HG03558 (cell line): ENCODE measurements at regions not wholly inside any gene's neighbourhood (a gene's known extent, or its start where the extent isn't known, plus 50 kb on each side); places are given as distances from the start of the nearest gene placed in this dataset.

Experiments
- ATAC-seq: cut with Tn5 transposase; IDR thresholded peaks from one replicate; pipeline ENCODE4 v1.9.1; 2021; ENCODE audit warnings: moderate number of reproducible peaks; ENCODE audit not compliant: unreplicated experiment; ENCODE audit errors: extremely low read depth

- ATAC-seq, result no peak
These were observed 715.3 kb downstream of the NR2F2 start for GRCh38 chr15:97045666-97046421.

DNA sequence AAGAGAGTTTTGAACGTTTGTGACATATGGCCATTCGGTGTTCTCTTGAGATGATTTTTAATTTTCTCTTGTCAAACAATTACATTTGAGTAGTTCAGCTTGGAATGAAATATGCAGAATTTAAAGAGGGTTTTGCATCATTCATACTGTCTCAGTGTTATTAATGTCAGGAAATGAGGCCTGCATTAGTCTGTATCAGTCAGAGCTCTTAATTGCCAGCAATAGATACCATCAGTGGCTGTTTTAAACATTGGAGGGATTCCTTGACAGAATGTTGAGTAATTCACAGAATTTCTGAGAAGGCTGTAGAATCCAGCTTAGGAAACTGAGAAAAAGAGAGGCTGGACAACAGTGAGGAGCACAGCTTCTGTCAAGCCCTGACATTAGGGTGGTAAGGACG, 722.0 kb downstream of the NR2F2 start:
- ATAC-seq, result no peak

DNA sequence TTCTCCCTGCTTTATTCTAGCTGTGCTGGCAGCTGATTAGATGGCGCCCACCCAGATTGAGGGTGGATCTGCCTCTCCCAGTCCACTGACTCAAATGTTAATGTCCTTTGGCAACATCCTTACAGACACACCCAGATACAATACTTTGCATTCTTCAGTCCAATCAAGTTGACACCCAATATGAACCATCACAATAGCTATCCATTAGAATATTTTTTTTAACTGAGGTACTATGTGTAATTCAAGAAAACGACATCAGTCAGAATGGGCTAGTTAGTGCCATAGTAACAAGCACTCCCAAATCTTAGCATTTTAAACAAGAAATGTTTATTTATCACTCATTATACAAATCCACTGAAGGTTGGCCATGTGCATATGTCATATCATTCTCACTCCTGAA, 723.1 kb downstream of the NR2F2 start:
- no peak for ATAC-seq

- no peak for ATAC-seq
These were observed 727.0 kb downstream of the NR2F2 start for GRCh38 chr15:97057503-97057902.

GRCh38 chr15:97059281-97059680, 728.8 kb downstream of the NR2F2 start:
- no peak for ATAC-seq

- ATAC-seq, result no peak
These were observed 730.9 kb downstream of the NR2F2 start for GRCh38 chr15:97061392-97061791.

DNA sequence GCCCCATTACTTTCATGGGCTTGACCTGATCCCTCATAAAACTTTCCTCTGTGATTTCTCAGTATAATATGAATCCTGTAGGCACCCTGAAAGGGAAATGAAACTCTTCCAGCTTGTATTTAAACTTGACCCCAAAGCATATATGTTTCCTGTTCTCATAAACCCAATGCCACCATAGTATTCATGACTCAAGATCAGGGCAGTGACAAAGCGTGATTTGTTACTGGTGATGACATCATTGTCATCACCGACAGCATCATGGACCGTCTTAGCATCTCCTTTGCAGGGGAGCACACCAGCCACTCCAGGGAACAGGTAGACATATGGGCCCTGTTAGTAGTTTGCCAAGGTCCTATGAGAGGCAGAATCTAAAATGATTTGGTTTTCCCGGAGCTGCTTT, 741.2 kb downstream of the NR2F2 start:
- no peak for ATAC-seq

- ATAC-seq, result no peak
These were observed 742.0 kb downstream of the NR2F2 start for GRCh38 chr15:97072545-97072944.

DNA sequence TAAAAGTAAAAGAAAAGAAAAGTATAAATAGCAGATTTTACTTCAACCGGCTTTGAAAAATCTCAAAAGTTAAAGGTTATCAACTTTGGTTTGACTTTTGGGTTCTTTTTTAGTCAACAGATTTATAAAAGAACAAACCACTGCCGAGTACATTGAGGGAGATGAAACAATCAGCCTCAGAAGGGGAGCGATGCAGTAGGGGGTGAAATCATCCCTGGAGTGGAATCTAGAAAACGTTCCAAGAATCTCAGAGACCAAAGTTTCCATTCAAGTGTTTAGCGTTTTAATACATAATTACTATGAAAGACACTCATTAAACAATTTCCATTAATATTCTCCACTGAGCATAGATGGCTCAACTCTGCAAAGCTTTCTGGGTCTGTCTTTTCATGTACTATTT, 745.5 kb downstream of the NR2F2 start:
- no peak for ATAC-seq

- ATAC-seq, result no peak
These were observed 747.5 kb downstream of the NR2F2 start for GRCh38 chr15:97077975-97078374.

GRCh38 chr15:97078591-97078990, 748.1 kb downstream of the NR2F2 start:
- ATAC-seq, result no peak

DNA sequence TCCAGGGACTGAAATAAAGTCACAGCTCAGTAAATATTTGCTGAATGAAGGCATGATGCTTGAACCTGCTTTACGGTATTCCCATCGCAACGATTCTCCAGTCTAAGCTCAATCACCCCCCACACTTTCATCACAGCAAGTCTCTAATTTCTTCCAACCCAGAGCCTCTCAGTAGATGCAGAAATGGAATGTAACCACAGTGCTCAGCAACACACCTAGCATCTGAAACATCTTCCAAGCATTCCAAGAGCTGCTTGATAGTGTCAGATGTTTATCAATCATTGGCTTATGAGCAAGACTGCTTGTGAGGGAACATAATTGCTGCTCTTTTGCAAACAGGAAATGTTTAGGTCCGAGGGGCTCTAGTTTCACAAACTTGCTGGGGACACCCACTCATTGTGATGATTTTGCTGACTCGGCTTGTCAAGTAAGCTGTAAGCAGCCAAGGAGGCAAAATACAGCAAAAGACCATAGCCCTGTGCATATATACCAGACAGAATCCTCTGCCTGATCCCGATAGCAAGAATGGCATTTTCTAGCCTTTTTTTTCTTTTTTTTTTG, 751.2 kb downstream of the NR2F2 start:
- ATAC-seq, result no peak

DNA sequence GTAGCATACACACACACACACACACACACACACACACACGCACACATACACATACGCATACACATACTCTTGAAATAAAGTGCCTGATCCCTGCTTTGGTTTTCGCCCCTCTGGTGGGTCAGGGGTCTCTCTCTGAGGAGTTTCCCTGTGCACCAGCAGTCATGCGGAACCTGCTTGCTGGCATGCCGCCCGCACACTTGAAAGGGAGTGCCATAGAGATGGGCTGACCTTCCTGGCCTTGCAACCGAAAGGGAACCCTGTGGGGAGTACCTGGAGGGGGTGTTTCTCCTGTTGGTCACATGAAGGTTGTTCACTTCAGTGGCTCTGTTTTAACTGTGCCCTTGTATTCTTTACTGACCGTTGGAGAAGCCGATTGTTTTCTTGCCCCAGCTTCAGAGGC, 752.3 kb downstream of the NR2F2 start:
- no peak for ATAC-seq

DNA sequence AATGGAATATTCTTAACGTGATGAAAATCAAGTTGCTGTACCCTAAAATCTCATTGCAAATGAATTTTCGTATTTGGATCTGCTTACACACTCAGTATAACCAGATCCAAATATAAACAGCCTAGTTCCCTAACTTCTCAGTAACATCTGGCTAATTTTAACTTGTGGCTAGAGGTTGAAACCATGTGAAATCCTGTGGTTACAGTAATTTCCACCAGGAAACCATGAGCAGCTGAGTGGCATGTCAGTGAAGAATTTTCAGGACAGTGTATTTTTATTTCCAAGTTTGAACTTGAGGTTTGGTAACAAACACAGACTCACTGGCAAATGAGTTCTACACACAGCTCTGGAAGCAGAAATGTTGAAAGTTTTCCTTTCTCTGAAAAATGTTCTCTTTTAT, 754.1 kb downstream of the NR2F2 start:
- no peak for ATAC-seq

DNA sequence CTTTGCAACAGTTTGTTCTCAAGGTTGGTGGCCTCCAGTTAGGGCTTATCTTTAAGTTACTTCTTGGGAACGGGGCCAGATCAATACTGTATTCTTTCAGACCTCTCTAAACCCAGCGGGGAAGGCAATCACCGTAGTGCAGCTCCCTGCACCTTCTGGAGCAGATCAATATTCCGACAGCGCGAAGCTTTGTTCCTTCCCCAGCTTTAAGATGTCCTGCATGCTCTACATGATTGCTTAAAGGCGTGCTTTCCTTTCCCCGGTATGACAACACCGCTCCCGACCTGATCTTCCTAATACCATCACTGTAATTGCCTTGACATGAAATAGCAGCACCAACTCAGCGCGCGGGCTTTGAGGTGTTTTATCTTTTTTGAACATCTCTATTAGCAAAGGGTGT, 755.2 kb downstream of the NR2F2 start:
- ATAC-seq, result no peak

DNA sequence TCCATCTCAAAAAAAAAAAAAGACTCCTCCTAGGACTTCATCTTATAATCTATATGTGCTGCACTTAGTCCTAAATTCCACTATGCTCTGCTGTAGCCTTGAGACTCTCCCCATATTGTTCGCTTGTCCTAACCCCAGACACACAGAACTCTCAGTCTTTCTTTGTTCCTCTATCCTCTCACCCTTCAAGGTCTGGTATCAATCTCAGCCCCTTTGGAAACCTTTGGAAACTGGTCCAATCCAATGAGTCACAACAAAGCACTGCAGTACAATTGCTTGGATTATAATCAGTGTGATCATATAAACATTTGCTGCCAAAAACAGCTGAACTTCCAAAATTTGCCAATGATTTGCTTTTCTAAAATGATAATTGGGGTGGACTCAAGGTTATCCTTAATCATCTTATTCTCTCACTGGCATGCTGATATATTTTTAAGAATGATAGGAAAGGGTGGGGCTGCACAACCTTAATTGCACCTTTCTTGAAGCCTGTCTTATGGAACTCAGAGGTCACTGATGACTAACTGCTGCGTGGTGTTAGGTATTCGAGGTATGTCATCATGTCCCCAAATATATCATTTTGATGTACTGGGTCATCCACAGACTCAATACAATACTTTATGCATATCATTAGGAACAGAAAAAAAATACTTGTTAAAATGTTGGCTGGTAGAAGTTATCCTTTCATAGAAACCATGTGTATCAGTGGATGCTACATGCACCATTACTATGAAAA, 756.7 kb downstream of the NR2F2 start:
- no peak for ATAC-seq

DNA sequence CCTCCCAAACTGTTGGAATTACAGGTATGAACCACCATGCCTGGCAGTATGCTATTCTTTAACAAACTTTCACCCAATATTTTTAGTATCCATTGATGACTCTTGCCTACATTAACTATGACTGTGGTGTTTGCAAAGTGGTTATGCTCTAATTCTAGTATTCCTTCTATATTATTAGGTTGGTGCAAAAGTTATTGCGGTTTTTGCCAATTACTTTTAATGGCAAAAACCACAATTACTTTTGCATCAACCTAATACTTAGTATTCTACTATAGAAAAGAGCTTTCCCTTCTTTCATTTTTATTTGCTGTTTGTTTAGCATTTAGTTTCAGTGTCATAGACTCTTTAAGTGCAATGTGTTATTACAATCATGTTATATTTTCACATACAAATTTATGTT, 760.6 kb downstream of the NR2F2 start:
- no peak for ATAC-seq

- no peak for ATAC-seq
These were observed 762.2 kb downstream of the NR2F2 start for GRCh38 chr15:97092656-97093055.

- no peak for ATAC-seq
These were observed 765.9 kb downstream of the NR2F2 start for GRCh38 chr15:97096303-97096835.

DNA sequence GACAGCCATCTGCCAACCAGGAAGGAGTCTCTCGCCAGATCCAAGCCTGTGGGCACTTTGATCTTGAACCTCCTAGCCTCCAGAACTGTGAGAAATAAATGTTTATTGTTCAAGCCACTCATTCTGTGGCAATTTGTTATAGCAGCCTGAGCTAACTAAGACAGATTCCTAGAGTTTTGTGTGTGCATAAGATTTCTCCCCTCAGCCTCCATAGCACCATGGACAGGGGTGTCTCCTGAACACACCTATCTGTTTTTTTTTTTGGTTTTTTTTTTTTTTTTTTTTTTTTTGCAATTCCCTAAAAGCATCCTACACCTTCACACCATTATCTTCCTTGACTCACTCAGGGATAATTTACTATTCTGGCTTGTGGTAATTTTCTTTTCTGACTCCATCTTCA, 768.5 kb downstream of the NR2F2 start:
- no peak for ATAC-seq

- no peak for ATAC-seq
These were observed 771.1 kb downstream of the NR2F2 start for GRCh38 chr15:97101572-97101971.
